GM12872 (cell line): ENCODE measurements at regions not wholly inside any gene's neighbourhood (a gene's known extent, or its start where the extent isn't known, plus 50 kb on each side); places are given as distances from the start of the nearest gene placed in this dataset.

Experiments
- TF ChIP-seq, protein P1 (sequence below): IDR thresholded peaks from 3 replicates; pipeline ENCODE4 v1.5.1; 2011; ENCODE audit warnings: low read depth, mild to moderate bottlenecking, low read length, moderate library complexity; ENCODE audit not compliant: insufficient read depth

DNA sequence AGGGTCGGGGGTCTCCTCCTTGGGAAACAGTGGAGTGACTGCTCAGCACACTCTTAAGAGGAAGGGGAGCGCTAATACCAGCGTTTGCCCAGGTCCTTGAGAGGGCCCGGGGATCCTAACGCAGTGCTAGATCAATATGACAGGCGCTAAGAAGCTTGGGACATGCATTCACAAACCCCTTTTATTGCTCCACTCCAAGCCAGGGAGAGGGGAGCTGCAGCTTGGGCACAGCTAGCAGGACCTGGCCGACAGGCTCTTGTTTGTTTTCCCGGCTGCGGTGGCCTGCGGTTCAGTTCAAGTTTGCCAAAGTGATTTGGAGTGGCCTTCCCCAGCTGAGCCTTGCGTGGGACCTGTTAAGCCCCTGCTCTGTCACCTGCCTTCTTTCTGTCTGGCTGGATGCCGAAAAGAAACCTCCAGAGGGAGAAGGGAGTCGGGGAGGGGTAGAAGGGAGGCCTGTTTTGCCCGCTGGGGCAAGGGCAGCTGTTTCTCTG lies 152.1 kb downstream of the GLI2 start:
- TF ChIP-seq, protein P1, sequence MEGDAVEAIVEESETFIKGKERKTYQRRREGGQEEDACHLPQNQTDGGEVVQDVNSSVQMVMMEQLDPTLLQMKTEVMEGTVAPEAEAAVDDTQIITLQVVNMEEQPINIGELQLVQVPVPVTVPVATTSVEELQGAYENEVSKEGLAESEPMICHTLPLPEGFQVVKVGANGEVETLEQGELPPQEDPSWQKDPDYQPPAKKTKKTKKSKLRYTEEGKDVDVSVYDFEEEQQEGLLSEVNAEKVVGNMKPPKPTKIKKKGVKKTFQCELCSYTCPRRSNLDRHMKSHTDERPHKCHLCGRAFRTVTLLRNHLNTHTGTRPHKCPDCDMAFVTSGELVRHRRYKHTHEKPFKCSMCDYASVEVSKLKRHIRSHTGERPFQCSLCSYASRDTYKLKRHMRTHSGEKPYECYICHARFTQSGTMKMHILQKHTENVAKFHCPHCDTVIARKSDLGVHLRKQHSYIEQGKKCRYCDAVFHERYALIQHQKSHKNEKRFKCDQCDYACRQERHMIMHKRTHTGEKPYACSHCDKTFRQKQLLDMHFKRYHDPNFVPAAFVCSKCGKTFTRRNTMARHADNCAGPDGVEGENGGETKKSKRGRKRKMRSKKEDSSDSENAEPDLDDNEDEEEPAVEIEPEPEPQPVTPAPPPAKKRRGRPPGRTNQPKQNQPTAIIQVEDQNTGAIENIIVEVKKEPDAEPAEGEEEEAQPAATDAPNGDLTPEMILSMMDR = no peak

DNA sequence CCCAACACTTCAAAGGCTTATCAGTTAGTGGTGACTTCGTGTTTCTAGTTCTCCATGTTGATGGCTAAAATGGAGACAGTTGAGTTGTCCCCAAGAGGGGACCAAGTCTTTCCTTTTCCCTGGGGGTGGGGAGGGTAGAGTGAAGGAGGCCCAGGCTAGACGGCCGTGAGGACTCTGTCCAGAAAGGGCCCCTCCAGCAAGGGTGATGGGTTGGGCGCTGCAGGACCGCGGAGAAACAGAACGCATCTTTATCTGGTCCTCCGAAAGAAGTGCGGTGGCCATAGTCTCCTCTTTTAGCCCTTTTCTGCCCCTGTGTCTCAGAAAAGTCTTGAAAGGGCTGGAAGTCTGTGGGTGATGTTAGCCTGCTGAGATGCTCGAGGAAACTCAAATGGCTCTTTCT lies 153.2 kb downstream of the GLI2 start:
- TF ChIP-seq, protein P1 = no peak

DNA sequence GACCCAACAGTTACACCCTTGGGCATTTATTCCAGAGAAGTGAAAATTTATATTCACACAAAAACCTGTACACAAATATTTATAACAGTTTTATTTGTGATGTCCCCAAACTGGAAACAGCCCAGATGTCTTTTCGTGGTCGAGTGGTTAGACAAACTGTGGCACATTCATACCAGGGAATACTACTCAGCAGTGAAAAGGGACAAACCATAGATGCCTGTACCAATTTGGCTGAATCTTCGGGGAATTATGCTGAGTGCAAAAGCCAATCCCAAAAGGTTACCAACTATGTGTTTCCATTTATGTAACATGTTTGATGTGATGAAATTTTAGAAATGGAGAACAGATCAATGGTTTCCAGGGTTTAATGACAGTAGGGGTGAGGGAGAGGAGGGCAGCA lies 154.3 kb downstream of the GLI2 start:
- TF ChIP-seq, protein P1 = no peak

DNA sequence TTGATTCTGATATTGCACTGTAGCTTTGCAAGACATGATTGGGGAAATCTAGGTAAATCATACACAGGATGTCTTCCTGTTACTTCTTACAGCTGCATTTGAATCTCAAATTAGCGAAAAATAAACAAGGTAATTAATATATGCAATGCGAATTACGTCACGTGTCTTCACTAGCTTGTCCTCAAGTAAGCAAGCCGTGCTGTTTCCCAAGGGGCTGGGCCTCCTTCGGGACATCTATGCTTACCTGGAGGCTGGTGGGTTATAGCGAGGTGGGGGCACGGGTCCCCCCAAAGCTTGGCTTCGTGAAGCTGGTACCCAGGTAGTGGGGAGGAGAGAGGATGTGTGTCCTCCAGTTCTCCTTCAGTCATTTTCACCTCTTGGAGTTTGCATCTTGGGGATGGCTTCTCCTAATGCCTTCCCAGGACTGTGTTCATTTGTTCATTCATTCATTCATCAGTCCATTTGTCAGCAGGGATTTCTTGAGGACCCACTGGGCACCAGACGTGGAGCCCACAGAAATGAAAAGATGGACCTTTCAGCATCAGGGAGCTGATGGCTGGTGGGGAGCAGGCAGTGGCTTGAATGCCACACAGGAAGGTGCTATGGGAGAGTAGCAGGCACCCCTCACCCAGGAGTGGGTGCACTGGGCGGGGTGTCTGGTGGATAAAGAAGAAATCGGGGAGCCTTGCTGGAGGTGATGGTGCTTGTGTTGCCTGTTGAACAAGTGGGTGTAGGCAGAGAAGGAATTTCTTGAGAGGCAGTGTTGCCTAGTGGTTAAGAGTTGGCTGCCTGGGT lies 155.1 kb downstream of the GLI2 start:
- TF ChIP-seq, protein P1 = no peak

DNA sequence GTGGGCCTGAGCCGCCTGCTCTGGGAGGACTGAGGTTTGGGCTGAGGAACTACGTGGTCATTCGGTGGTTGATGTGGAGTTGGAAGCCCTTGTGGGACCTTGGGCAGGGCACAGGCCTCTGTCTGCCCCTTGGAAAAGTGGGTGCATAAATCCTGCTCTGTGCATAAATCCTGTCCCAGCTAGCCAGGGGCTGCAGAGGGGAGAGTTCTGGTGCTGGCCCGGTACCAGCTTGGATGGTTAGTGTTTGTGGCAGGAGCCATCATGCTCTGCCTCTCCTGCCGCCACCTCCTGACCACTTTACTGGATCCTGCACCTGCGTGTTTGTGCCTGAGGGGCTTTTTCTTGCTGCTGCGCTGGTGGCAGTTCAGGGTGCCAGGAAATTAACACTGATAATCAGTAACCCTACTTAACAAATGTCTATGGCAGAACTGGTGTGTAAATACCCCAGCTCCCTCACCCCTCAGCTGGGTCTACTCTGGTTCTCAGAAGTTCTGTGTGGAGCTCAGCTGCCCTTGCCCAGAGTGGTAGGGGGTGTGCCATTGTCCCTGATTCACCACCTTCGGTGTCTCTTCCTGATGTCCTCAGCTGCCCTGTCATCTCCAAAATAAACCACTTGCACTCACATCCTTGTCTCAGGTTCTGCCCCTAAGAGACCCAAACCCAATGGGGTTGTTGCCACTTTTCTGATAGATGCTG lies 156.8 kb downstream of the GLI2 start:
- TF ChIP-seq, protein P1 = no peak

DNA sequence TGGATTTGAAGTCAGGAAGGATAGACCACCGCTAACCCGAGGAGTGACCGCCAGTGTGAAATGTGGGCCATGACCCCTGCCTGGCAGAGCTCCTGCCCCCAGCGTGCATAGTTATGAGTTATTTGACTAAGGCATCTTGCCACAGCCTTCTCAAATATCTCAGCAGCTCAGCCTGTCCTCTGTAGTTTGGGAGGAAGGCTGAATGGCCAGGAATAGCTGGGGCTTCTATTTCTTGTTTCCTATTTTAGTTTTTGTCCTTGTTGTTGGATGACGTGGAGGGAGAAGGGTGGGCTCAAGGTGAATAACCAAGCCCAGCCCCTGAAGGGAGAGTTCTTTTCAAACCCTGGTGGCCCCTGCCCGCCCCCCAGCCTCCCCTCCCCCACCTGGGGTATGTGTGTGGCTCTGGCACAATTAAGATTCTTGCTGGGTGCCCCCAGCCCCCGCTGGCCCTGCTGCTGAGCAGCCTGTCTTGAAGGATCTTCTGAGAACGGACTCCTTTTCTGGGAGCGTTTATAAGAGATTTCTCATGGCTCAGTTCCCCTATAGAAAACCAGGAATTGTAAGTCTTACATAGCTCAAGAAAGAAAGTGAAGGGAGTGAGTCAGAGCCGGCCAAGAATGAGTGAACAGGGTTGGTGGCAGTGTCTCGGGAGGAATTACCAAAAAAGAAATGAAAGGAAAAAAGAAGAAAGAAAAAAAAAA lies 157.4 kb downstream of the GLI2 start:
- TF ChIP-seq, protein P1 = no peak
